ENCODE measurements at regions not wholly inside any gene's neighbourhood (a gene's known extent, or its start where the extent isn't known, plus 50 kb on each side); places are given as distances from the start of the nearest gene placed in this dataset.

DNA sequence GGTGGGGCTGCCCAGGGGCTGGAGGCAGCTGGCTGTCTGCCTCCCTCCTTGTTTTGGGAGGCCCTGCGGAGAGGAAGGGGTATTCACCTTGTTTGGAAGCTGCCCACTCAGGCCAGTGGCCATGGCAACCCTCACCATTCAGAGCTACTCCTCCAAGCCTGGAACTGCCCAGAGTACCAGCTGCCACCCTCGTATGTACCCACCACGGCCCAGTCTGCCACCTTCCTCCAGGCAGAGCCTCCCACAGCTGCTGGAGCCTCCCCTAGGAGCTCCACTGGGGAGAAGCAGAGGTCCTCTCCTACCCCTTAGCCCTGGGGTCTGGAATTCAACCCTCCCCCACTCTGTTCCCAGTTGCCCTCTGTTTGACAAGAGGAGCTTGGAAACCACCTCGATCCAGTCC lies 90.7 kb downstream of the AXIN2 start:
- TF ChIP-seq, protein P1, sequence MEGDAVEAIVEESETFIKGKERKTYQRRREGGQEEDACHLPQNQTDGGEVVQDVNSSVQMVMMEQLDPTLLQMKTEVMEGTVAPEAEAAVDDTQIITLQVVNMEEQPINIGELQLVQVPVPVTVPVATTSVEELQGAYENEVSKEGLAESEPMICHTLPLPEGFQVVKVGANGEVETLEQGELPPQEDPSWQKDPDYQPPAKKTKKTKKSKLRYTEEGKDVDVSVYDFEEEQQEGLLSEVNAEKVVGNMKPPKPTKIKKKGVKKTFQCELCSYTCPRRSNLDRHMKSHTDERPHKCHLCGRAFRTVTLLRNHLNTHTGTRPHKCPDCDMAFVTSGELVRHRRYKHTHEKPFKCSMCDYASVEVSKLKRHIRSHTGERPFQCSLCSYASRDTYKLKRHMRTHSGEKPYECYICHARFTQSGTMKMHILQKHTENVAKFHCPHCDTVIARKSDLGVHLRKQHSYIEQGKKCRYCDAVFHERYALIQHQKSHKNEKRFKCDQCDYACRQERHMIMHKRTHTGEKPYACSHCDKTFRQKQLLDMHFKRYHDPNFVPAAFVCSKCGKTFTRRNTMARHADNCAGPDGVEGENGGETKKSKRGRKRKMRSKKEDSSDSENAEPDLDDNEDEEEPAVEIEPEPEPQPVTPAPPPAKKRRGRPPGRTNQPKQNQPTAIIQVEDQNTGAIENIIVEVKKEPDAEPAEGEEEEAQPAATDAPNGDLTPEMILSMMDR (IDR thresholded peaks at IDR 0.05): no peak
- no peak for TF ChIP-seq ZFX (IDR thresholded peaks at IDR 0.05; ENCODE audit: borderline replicate concordance)

Data from 22Rv1 (cell line).